ENCODE measurements at regions not wholly inside any gene's neighbourhood (a gene's known extent, or its start where the extent isn't known, plus 50 kb on each side); places are given as distances from the start of the nearest gene placed in this dataset.

DNA sequence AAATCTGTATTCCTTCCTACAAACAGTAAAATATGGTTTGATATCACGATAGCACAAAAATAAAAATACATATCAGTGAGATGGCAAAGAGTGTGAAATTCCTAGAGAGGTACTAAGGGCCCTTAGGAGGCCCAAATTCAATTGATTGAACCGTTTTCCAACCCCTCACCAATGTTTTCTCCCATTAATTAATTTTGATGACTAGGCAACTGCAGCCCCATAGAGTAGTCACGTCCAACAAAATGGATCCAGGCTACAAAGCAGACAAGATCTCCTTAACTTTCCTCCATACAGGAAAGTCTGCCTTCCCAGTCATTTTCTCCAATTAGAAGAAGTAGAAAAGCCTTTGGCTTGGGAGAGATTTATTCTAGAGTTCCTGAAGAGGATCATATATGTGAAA is 193.9 kb downstream of the PLOD2 start:
- H3K9me3 Mint-ChIP-seq (ENCODE audit: low read depth, unreplicated experiment) = no peaks in the 10 kb centered on the region

DNA sequence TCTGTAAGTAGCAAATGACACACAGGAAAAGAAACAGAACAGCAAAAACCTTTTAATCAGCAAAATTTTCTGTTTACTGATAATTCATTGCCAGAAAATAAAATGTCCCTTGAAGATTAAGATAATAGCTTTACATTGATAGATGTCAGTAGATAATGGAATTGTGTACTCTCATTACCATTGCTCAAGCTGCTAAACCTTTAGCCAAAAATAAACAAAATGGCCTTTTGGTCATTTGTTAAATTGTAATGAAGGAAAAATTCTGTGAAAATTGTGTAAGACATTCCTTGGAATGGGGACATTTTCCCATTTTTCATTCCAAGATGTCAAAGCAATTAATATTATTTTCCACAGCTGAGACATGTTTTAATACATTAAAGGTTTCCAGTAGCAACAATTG is 189.8 kb downstream of the PLOD2 start:
- TF ChIP-seq, protein P1, sequence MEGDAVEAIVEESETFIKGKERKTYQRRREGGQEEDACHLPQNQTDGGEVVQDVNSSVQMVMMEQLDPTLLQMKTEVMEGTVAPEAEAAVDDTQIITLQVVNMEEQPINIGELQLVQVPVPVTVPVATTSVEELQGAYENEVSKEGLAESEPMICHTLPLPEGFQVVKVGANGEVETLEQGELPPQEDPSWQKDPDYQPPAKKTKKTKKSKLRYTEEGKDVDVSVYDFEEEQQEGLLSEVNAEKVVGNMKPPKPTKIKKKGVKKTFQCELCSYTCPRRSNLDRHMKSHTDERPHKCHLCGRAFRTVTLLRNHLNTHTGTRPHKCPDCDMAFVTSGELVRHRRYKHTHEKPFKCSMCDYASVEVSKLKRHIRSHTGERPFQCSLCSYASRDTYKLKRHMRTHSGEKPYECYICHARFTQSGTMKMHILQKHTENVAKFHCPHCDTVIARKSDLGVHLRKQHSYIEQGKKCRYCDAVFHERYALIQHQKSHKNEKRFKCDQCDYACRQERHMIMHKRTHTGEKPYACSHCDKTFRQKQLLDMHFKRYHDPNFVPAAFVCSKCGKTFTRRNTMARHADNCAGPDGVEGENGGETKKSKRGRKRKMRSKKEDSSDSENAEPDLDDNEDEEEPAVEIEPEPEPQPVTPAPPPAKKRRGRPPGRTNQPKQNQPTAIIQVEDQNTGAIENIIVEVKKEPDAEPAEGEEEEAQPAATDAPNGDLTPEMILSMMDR (IDR thresholded peaks at IDR 0.05; ENCODE audit: unreplicated experiment) = no peak
- no TSS peak for BruUV-seq (replicated peaks)
- intact Hi-C loops (cut with micrococcal nuclease; ENCODE audit: unreplicated experiment) = no loop called here
- DNase-seq = no peak
- CTCF ChIA-PET = interaction anchor here (0.9 kb wide), 1 partner anchor 196 kb away, joined by 3 read pairs; no protein-coding TSS in a partner anchor
- Mint-ChIP-seq H3K4me1 (ENCODE audit: low read depth, unreplicated experiment) (peaks cover 8% of the 10 kb centered on the region), H3K4me3 (ENCODE audit: low read depth, unreplicated experiment) (no peak overlapping the region), H3K9me3 (ENCODE audit: low read depth, unreplicated experiment) (no peaks in the 10 kb centered on the region), H3K27me3 (ENCODE audit: unreplicated experiment) (no peaks in the 10 kb centered on the region), H3K36me3 (ENCODE audit: insufficient read depth, unreplicated experiment) (no peaks in the 10 kb centered on the region), H3K27ac (ENCODE audit: unreplicated experiment) (no peak overlapping the region)

More for the DNA sequence above, 193.9 kb downstream of the PLOD2 start:
- H3K4me1 Mint-ChIP-seq (ENCODE audit: low read depth, unreplicated experiment) = peaks cover 8% of the 10 kb centered on the region
- CTCF ChIA-PET = no interaction called here
- no peaks in the 10 kb centered on the region for H3K36me3 Mint-ChIP-seq (ENCODE audit: insufficient read depth, unreplicated experiment)
- no TSS peak for BruUV-seq (replicated peaks)
- H3K27me3 Mint-ChIP-seq (ENCODE audit: unreplicated experiment) = no peaks in the 10 kb centered on the region
- H3K27ac Mint-ChIP-seq (ENCODE audit: unreplicated experiment) = no peak overlapping the region
- TF ChIP-seq, protein P1 (IDR thresholded peaks at IDR 0.05; ENCODE audit: unreplicated experiment) = no peak
- H3K4me3 Mint-ChIP-seq (ENCODE audit: low read depth, unreplicated experiment) = no peak overlapping the region
- intact Hi-C loops (cut with micrococcal nuclease; ENCODE audit: unreplicated experiment) = no loop called here
- DNase-seq = no peak

DNA sequence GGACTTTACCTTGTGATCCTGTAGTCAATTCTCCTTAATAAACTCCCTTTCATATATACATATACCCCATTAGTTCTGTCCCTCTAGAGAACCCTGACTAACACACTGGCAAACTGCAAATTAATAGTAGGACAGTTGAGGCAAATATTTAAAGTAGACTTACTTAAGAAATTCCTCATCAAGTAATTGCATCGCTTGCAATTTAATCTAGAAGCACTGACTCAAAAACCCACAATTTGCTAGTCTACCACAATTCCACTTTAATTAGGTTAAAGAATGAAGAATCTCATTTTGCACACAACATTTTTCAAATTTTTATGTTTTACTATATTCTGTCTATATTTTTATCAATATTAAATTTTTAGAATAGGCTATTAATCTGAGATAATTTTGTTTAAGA is 188.1 kb downstream of the PLOD2 start:
- TF ChIP-seq, protein P1 (IDR thresholded peaks at IDR 0.05; ENCODE audit: unreplicated experiment) = no peak
- Mint-ChIP-seq H3K36me3 (ENCODE audit: insufficient read depth, unreplicated experiment) (no peaks in the 10 kb centered on the region), H3K9me3 (ENCODE audit: low read depth, unreplicated experiment) (peaks cover under 1% of the 10 kb centered on the region), H3K4me3 (ENCODE audit: low read depth, unreplicated experiment) (no peak overlapping the region), H3K27ac (ENCODE audit: unreplicated experiment) (no peak overlapping the region), H3K4me1 (ENCODE audit: low read depth, unreplicated experiment) (peaks cover 7% of the 10 kb centered on the region), H3K27me3 (ENCODE audit: unreplicated experiment) (no peaks in the 10 kb centered on the region)
- DNase-seq = no peak
- no TSS peak for BruUV-seq (replicated peaks)
- intact Hi-C loops (cut with micrococcal nuclease; ENCODE audit: unreplicated experiment) = no loop called here
- CTCF ChIA-PET = interaction anchor here (0.6 kb wide), 1 partner anchor 101 kb away, joined by 3 read pairs; no protein-coding TSS in a partner anchor

DNA sequence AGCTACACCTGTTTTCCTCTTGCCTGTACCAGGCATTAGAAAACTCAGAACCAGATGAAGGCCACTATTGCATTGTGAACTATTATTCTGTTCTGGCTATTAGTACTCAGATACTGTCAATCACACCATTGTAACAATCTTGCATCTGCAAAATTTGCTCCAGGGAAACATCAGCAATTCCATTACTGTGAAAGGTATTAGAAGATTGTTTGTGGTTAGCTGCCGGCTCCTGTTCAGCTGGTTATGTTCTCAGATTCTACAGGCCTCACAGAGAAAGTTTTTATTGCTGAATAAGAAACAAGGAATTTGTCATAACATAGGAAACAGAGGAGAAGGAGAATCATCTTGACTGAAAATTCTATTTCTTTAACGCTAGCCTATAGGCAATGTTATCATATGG is 179.9 kb downstream of the PLOD2 start:
- Mint-ChIP-seq H3K36me3 (ENCODE audit: insufficient read depth, unreplicated experiment) (no peaks in the 10 kb centered on the region), H3K4me3 (ENCODE audit: low read depth, unreplicated experiment) (no peak overlapping the region), H3K27ac (ENCODE audit: unreplicated experiment) (no peak overlapping the region), H3K27me3 (ENCODE audit: unreplicated experiment) (no peaks in the 10 kb centered on the region), H3K9me3 (ENCODE audit: low read depth, unreplicated experiment) (peaks cover 2% of the 10 kb centered on the region), H3K4me1 (ENCODE audit: low read depth, unreplicated experiment) (no peaks in the 10 kb centered on the region)
- DNase-seq = no peak
- TF ChIP-seq, protein P1 (IDR thresholded peaks at IDR 0.05; ENCODE audit: unreplicated experiment) = no peak
- BruUV-seq (replicated peaks) = no TSS peak
- intact Hi-C loops (cut with micrococcal nuclease; ENCODE audit: unreplicated experiment) = no loop called here
- CTCF ChIA-PET = no interaction called here

Measured in Calu3 (cell line).